ENCODE measurements at regions not wholly inside any gene's neighbourhood (a gene's known extent, or its start where the extent isn't known, plus 50 kb on each side); places are given as distances from the start of the nearest gene placed in this dataset.

- DNase-seq, result no peak
- Histone ChIP-seq H4K20me1 (ENCODE audit: control insufficient read depth, insufficient read depth, insufficient read length) (no peaks in the 10 kb centered on the region), H3K56ac (ENCODE audit: insufficient read length, low read depth, low read length) (no peak overlapping the region), H2BK15ac (ENCODE audit: low read depth, low read length) (no peak overlapping the region), H3K23ac (ENCODE audit: insufficient read length, low read depth, low read length) (no peak overlapping the region), H3K14ac (ENCODE audit: insufficient read depth, low read length) (no peak overlapping the region), H3K79me2 (ENCODE audit: insufficient read depth, low read length) (no peaks in the 10 kb centered on the region), H3K9ac (ENCODE audit: extremely low read depth, insufficient read length, low read length) (no peak overlapping the region), H3K18ac (ENCODE audit: insufficient read length, low read depth, low read length) (no peak overlapping the region), H2BK12ac (ENCODE audit: insufficient read length, low read depth, low read length) (no peak overlapping the region), H4K91ac (ENCODE audit: insufficient read length, low read depth, low read length) (no peak overlapping the region), H3K27me3 (ENCODE audit: insufficient read depth, low read length) (no peaks in the 10 kb centered on the region), H2BK5ac (ENCODE audit: insufficient read length, low read length) (no peak overlapping the region), H4K5ac (ENCODE audit: insufficient read length, low read depth, low read length) (no peak overlapping the region), H3K23me2 (ENCODE audit: insufficient read length, low read depth, low read length, poor library complexity, severe bottlenecking) (no peaks in the 10 kb centered on the region), H3T11ph (ENCODE audit: low read length) (no peak overlapping the region), H3K79me1 (ENCODE audit: insufficient read depth, low read depth, low read length, poor library complexity, severe bottlenecking) (no peaks in the 10 kb centered on the region), H3K4ac (ENCODE audit: low read depth, low read length) (no peak overlapping the region), H2AK5ac (ENCODE audit: insufficient read length, low read length) (no peak overlapping the region), H3K27ac (ENCODE audit: insufficient read length, low read depth, low read length) (no peak overlapping the region), H3K4me2 (ENCODE audit: insufficient read depth, insufficient read length, low read length) (no peak overlapping the region), H2BK20ac (ENCODE audit: low read depth, low read length, poor library complexity, severe bottlenecking) (no peak overlapping the region), H2BK120ac (ENCODE audit: low read depth, low read length, poor library complexity, severe bottlenecking) (no peak overlapping the region), H3K9me3 (ENCODE audit: control insufficient read depth, low read depth, low read length) (no peaks in the 10 kb centered on the region), H3K4me1 (ENCODE audit: insufficient read depth, low read length) (peaks cover 4% of the 10 kb centered on the region; the same call in 1 of the 2 replicates), H2AFZ (ENCODE audit: low read length) (no peak overlapping the region), H4K8ac (replicated peaks; ENCODE audit: insufficient read length, low read depth, low read length) (no peak overlapping the region)
- Mint-ChIP-seq H3K4me3 (no peak overlapping the region), H3K36me3 (ENCODE audit: insufficient read depth in 1 of 3, low read depth in 3 of 3) (no peaks in the 10 kb centered on the region), H3K27me3 (ENCODE audit: low read depth) (no peaks in the 10 kb centered on the region), H3K4me1 (peaks cover 15% of the 10 kb centered on the region in 2 experiments), H3K27ac (no peak overlapping the region), H3K9me3 (no peaks in the 10 kb centered on the region)
- no peak for TF ChIP-seq CTCF (conservative IDR thresholded peaks at IDR 0.05)
These were observed 322.0 kb upstream of the KLHL1 start for GRCh38 chr13:70430256-70430655.
